Endodermal cell (in vitro differentiated cells): ENCODE measurements at regions not wholly inside any gene's neighbourhood (a gene's known extent, or its start where the extent isn't known, plus 50 kb on each side); places are given as distances from the start of the nearest gene placed in this dataset.

Experiments used
- DNase-seq: peaks from one replicate; pipeline ENCODE4 v3.0.0-alpha.2; 2017
- H3K27ac ChIP-seq: 2 replicates; pipeline ENCODE4 v1.5.1; 2013; ENCODE audit warnings: mild to moderate bottlenecking, low read depth, low read length, moderate library complexity
- H3K27me3 ChIP-seq: 2 replicates; pipeline ENCODE4 v1.6.1; 2013; ENCODE audit warnings: mild to moderate bottlenecking, low read length, moderate library complexity; ENCODE audit not compliant: insufficient read depth, control insufficient read depth, poor library complexity, severe bottlenecking
- H3K36me3 ChIP-seq: 2 replicates; pipeline ENCODE4 v1.7.0; 2013; ENCODE audit warnings: mild to moderate bottlenecking, low read length, moderate library complexity; ENCODE audit not compliant: control insufficient read depth, insufficient read depth
- H3K4me1 ChIP-seq: one replicate; pipeline ENCODE4 v1.7.0; 2013; ENCODE audit warnings: low read length; ENCODE audit not compliant: control insufficient read depth, insufficient read depth
- H3K4me3 ChIP-seq: 2 replicates; pipeline ENCODE4 v1.5.1; 2013; ENCODE audit warnings: mild to moderate bottlenecking, low read length, moderate library complexity
- H3K9ac ChIP-seq: 2 replicates; pipeline ENCODE4 v1.6.1; 2013; ENCODE audit warnings: mild to moderate bottlenecking, low read length, moderate library complexity; ENCODE audit not compliant: poor library complexity, severe bottlenecking; ENCODE audit errors: extremely low read depth
- H3K9me3 ChIP-seq: 2 replicates; pipeline ENCODE4 v1.6.1; 2013; ENCODE audit warnings: mild to moderate bottlenecking, low read length, moderate library complexity; ENCODE audit not compliant: control insufficient read depth
- H3K27ac Mint-ChIP-seq: 2 replicates; pipeline ENCODE4 v1.8.0; 2020; ENCODE audit warnings: mixed read lengths
- H3K27me3 Mint-ChIP-seq: 2 replicates; pipeline ENCODE4 v1.8.0; 2021; ENCODE audit warnings: mild to moderate bottlenecking, mixed read lengths; ENCODE audit not compliant: insufficient read depth
- H3K36me3 Mint-ChIP-seq: 2 replicates; pipeline ENCODE4 v1.8.0; 2020; ENCODE audit warnings: low read depth, mixed read lengths
- H3K4me1 Mint-ChIP-seq: 2 replicates; pipeline ENCODE4 v1.8.0; 2020; ENCODE audit warnings: mixed read lengths
- H3K4me3 Mint-ChIP-seq: 2 replicates; pipeline ENCODE4 v1.8.0; 2020; ENCODE audit warnings: mild to moderate bottlenecking, moderate library complexity, mixed read lengths
- H3K9me3 Mint-ChIP-seq: 2 replicates; pipeline ENCODE4 v1.8.0; 2020; ENCODE audit warnings: mild to moderate bottlenecking, mixed read lengths
- CTCF ChIP-seq: fragments of 200-600 bp; sonication (generic); conservative IDR thresholded peaks from 2 replicates; pipeline ENCODE4 v1.5.0; 2021; ENCODE audit warnings: antibody characterized with exemption, mild to moderate bottlenecking
- WGBS, 2 experiments: methylation state at CpG; one replicate each; pipeline versions ENCODE4 v1.1.5 to v1.1.7; 2013; ENCODE audit warnings: missing lambda C conversion rate in 2 of 2, mixed read lengths in 1 of 2; ENCODE audit not compliant: insufficient coverage in 1 of 2, insufficient read length in 1 of 2; 5-methylcytosine and 5-hydroxymethylcytosine counted together

DNA sequence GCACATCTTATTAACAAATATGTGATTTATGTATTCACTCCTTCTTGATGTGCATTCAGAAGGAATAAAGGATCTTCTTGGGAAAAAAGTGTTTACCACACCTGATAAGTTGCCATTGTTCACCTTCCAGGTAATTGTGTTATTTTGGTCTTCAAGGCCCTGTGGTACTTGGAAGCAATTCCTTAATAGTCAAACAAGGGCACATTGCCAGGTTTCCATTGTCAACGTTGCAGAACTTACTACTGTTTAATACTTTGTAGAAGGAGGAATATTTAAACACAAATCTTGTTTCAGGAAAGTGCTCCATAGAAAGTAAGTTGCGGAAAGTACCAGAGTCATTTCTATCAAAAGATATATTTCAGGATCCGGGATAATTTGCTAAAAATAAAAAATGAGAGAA is 129.5 kb upstream of the SGK1 start:
- no peak for DNase-seq
- H3K9me3 ChIP-seq = no peaks in the 10 kb centered on the region
- H3K27ac Mint-ChIP-seq = no peak overlapping the region
- H3K9me3 Mint-ChIP-seq = peaks cover 4% of the 10 kb centered on the region
- no peak overlapping the region for H3K27ac ChIP-seq
- peaks cover 13% of the 10 kb centered on the region for H3K4me1 Mint-ChIP-seq
- H3K27me3 Mint-ChIP-seq = no peaks in the 10 kb centered on the region
- no peaks in the 10 kb centered on the region for H3K36me3 Mint-ChIP-seq
- WGBS, 2 experiments = 85 to 94% methylated on average over 3 of the region's 3 CpGs
- no peak overlapping the region for H3K4me3 ChIP-seq
- peaks cover 6% of the 10 kb centered on the region for H3K4me1 ChIP-seq
- no peaks in the 10 kb centered on the region for H3K27me3 ChIP-seq
- no peak overlapping the region for H3K9ac ChIP-seq
- no peak overlapping the region for H3K4me3 Mint-ChIP-seq
- TF ChIP-seq CTCF = no peak
- H3K36me3 ChIP-seq = no peaks in the 10 kb centered on the region

DNA sequence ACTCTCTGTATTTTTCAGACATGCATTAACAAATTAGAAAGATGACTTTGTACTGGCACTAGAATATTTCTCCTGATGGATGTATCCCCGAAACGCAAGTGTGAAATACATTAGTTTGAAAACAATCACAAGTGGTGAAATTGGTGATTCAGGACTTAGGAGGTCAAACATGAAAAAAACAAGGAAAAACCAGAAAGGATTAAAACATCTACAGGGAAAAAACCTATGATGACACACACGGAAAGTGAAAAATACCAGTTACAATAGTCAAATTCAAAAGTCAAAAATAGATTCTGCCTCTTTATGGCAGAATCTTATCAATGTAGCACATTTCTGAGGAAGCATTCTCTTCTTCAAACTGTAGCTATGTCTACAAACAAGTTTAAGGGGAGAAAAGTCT is 129.0 kb upstream of the SGK1 start:
- 89 to 90% methylated on average over 2 to 3 of the region's 3 CpGs for WGBS, 2 experiments
- no peaks in the 10 kb centered on the region for H3K27me3 Mint-ChIP-seq
- Histone ChIP-seq H3K27ac (no peak overlapping the region), H3K4me3 (no peak overlapping the region), H3K9me3 (no peaks in the 10 kb centered on the region), H3K36me3 (no peaks in the 10 kb centered on the region), H3K4me1 (peaks cover 6% of the 10 kb centered on the region), H3K27me3 (no peaks in the 10 kb centered on the region), H3K9ac (no peak overlapping the region)
- peaks cover under 1% of the 10 kb centered on the region for H3K9me3 Mint-ChIP-seq
- H3K4me1 Mint-ChIP-seq = peaks cover 13% of the 10 kb centered on the region
- DNase-seq = no peak
- no peaks in the 10 kb centered on the region for H3K36me3 Mint-ChIP-seq
- no peak overlapping the region for H3K27ac Mint-ChIP-seq
- TF ChIP-seq CTCF = peak; percentile 8
- H3K4me3 Mint-ChIP-seq = no peak overlapping the region

- Histone ChIP-seq H3K36me3 (no peaks in the 10 kb centered on the region), H3K9ac (no peak overlapping the region), H3K27ac (no peak overlapping the region), H3K4me1 (peaks cover 6% of the 10 kb centered on the region), H3K4me3 (no peak overlapping the region), H3K9me3 (no peaks in the 10 kb centered on the region), H3K27me3 (no peaks in the 10 kb centered on the region)
- no peak for DNase-seq
- WGBS, 2 experiments = 70 to 93% methylated on average over 3 to 6 of the region's 6 CpGs
- peak; percentile 30 for TF ChIP-seq CTCF
- Mint-ChIP-seq H3K4me1 (peaks cover 13% of the 10 kb centered on the region), H3K4me3 (no peak overlapping the region), H3K9me3 (no peaks in the 10 kb centered on the region), H3K27ac (no peak overlapping the region), H3K36me3 (no peaks in the 10 kb centered on the region), H3K27me3 (no peaks in the 10 kb centered on the region)
These were observed 128.4 kb upstream of the SGK1 start for GRCh38 chr6:134446218-134446848.
